H1 (cell line): ENCODE measurements at regions not wholly inside any gene's neighbourhood (a gene's known extent, or its start where the extent isn't known, plus 50 kb on each side); places are given as distances from the start of the nearest gene placed in this dataset.

ENCODE experiments used
- CTCF ChIA-PET: fragments of 300-600 bp; sonication (Branson Sonifier 250); formaldehyde crosslinking; loops from one replicate; lab custom pipeline; 2021; ENCODE audit not compliant: partially characterized antibody; lab: Charles Lee
- POLR2A ChIA-PET: fragments of 300-600 bp; sonication (Branson Sonifier 250); formaldehyde crosslinking; loops from one replicate; lab custom pipeline; 2021; ENCODE audit warnings: inconsistent platforms; ENCODE audit not compliant: partially characterized antibody; lab: Charles Lee
- DNase-seq, 2 experiments: peaks; one replicate each; pipeline versions ENCODE4 v3.0.0 to v3.0.0-alpha.2; 2010 to 2022; ENCODE audit warnings: low spot score in 2 of 2, low read depth in 1 of 2, mixed read lengths in 1 of 2
- FAIRE-seq: peaks from 2 replicates; lab custom pipeline; 2011; peaks lifted over from hg19 to GRCh38; lab: Jason Lieb, UNC
- H2AFZ ChIP-seq: 2 replicates; pipeline ENCODE4 v1.8.1; 2012; ENCODE audit warnings: low read length, inconsistent platforms
- H2AK5ac ChIP-seq: 2 replicates; pipeline ENCODE4 v1.6.1; 2013; ENCODE audit warnings: low read depth, low read length
- H2BK120ac ChIP-seq: replicated peaks from 2 replicates; pipeline ENCODE3; 2013; ENCODE audit warnings: low read depth, low read length, inconsistent platforms
- H2BK12ac ChIP-seq: 2 replicates; pipeline ENCODE4 v1.6.1; 2013; ENCODE audit warnings: low read depth, low read length
- H2BK15ac ChIP-seq: 2 replicates; pipeline ENCODE4 v1.6.1; 2013; ENCODE audit warnings: low read length
- H2BK20ac ChIP-seq: 2 replicates; pipeline ENCODE4 v1.6.1; 2013; ENCODE audit warnings: low read length
- H2BK5ac ChIP-seq: 2 replicates; pipeline ENCODE4 v1.6.1; 2013; ENCODE audit warnings: low read depth, low read length
- H3K14ac ChIP-seq: 2 replicates; pipeline ENCODE4 v1.6.1; 2013; ENCODE audit warnings: inconsistent platforms; ENCODE audit not compliant: insufficient read length
- H3K18ac ChIP-seq: 2 replicates; pipeline ENCODE4 v1.6.1; 2013; ENCODE audit warnings: low read length; ENCODE audit errors: extremely low read depth
- H3K23ac ChIP-seq: 2 replicates; pipeline ENCODE4 v1.6.1; 2013; ENCODE audit warnings: inconsistent platforms; ENCODE audit not compliant: insufficient read length
- H3K23me2 ChIP-seq: 2 replicates; pipeline ENCODE4 v1.6.1; 2013; ENCODE audit warnings: low read depth, low read length
- H3K27ac ChIP-seq: 2 replicates; pipeline ENCODE4 v1.6.1; 2011; ENCODE audit warnings: low read depth, low read length, inconsistent platforms
- H3K27me3 ChIP-seq, 4 experiments: replicated peaks in 1 of 4; 1 replicate in 1 of 4; 2 replicates in 3 of 4; pipeline versions ENCODE4 v1.6.1 to v1.8.1; 2011 to 2013; ENCODE audit warnings: low read length in 3 of 4, mild to moderate bottlenecking in 3 of 4, inconsistent platforms in 2 of 4, mixed read lengths in 2 of 4, moderate library complexity in 1 of 4; ENCODE audit not compliant: control insufficient read depth in 3 of 4, insufficient read depth in 3 of 4; ENCODE audit errors: extremely low read depth in 1 of 4
- H3K36me3 ChIP-seq, 4 experiments: 2 replicates each; pipeline versions ENCODE4 v1.6.1 to v1.8.1; 2011 to 2013; ENCODE audit warnings: mild to moderate bottlenecking in 4 of 4, low read length in 3 of 4, moderate library complexity in 2 of 4, control low read depth in 1 of 4, inconsistent platforms in 1 of 4; ENCODE audit not compliant: insufficient read depth in 4 of 4, control insufficient read depth in 2 of 4
- H3K4ac ChIP-seq: replicated peaks from 2 replicates; pipeline ENCODE3; 2013; ENCODE audit warnings: low read length, low read depth, mixed read lengths, inconsistent platforms; ENCODE audit not compliant: insufficient read length
- H3K4me1 ChIP-seq, 4 experiments: replicated peaks in 1 of 4; 1 replicate in 1 of 4; 2 replicates in 3 of 4; pipeline versions ENCODE4 v1.6.1 to v1.8.1; 2011 to 2013; ENCODE audit warnings: low read length in 3 of 4, inconsistent platforms in 2 of 4, mixed read lengths in 1 of 4; ENCODE audit not compliant: insufficient read depth in 4 of 4, control insufficient read depth in 3 of 4
- H3K4me2 ChIP-seq, 2 experiments: 2 replicates each; pipeline versions ENCODE4 v1.6.1 to v1.8.1; 2011 to 2013; ENCODE audit warnings: low read depth in 2 of 2, low read length in 2 of 2, control low read depth in 1 of 2, inconsistent platforms in 1 of 2, mild to moderate bottlenecking in 1 of 2; ENCODE audit not compliant: insufficient read depth in 1 of 2
- H3K4me3 ChIP-seq, 4 experiments: fragments of 200-600, 300-600 bp in 1 of 4; sonication (generic), shearing (Covaris generic), sonication (Bioruptor Twin) in 1 of 4; 2 replicates each; pipeline versions ENCODE4 v1.5.1 to v1.8.1; 2011 to 2016; ENCODE audit warnings: low read length in 4 of 4, low read depth in 3 of 4, control low read depth in 2 of 4, inconsistent platforms in 2 of 4, mild to moderate bottlenecking in 2 of 4, mixed read lengths in 1 of 4, moderate library complexity in 1 of 4; ENCODE audit not compliant: insufficient read depth in 2 of 4; ENCODE audit errors: extremely low read depth in 1 of 4
- H3K56ac ChIP-seq: replicated peaks from 2 replicates; pipeline ENCODE3; 2013; ENCODE audit warnings: low read depth, mild to moderate bottlenecking, mixed read lengths, low read length, inconsistent platforms; ENCODE audit not compliant: insufficient read length
- H3K79me1 ChIP-seq: 2 replicates; pipeline ENCODE4 v1.6.1; 2013; ENCODE audit warnings: low read depth, low read length, control low read depth
- H3K79me2 ChIP-seq, 2 experiments: 2 replicates each; pipeline versions ENCODE4 v1.6.1 to v1.8.1; 2012 to 2013; ENCODE audit warnings: low read length in 2 of 2, mild to moderate bottlenecking in 2 of 2, inconsistent platforms in 1 of 2; ENCODE audit not compliant: insufficient read depth in 2 of 2, control insufficient read depth in 1 of 2
- H3K9ac ChIP-seq, 4 experiments: replicated peaks in 1 of 4; 1 replicate in 1 of 4; 2 replicates in 3 of 4; pipeline versions ENCODE4 v1.6.1 to v1.8.1; 2011 to 2013; ENCODE audit warnings: low read depth in 3 of 4, low read length in 3 of 4, control low read depth in 2 of 4, mild to moderate bottlenecking in 2 of 4, moderate library complexity in 2 of 4, inconsistent platforms in 1 of 4; ENCODE audit errors: extremely low read depth in 1 of 4
- H3K9me3 ChIP-seq, 2 experiments: 2 replicates each; pipeline versions ENCODE4 v1.6.1 to v1.8.1; 2012 to 2013; ENCODE audit warnings: mild to moderate bottlenecking in 2 of 2, moderate library complexity in 2 of 2, control low read depth in 1 of 2, inconsistent platforms in 1 of 2, low read depth in 1 of 2, low read length in 1 of 2, mixed read lengths in 1 of 2; ENCODE audit not compliant: insufficient read depth in 2 of 2
- H4K20me1 ChIP-seq, 2 experiments: replicated peaks in 1 of 2; 2 replicates each; pipeline versions ENCODE3 to v1.8.1; 2011 to 2013; ENCODE audit warnings: inconsistent platforms in 2 of 2, low read length in 2 of 2, mild to moderate bottlenecking in 1 of 2; ENCODE audit not compliant: insufficient read depth in 2 of 2, control insufficient read depth in 1 of 2
- H4K5ac ChIP-seq: 2 replicates; pipeline ENCODE4 v1.6.1; 2013; ENCODE audit warnings: low read length, low read depth, mixed read lengths, inconsistent platforms; ENCODE audit not compliant: insufficient read length
- H4K8ac ChIP-seq: 2 replicates; pipeline ENCODE4 v1.8.0; 2013; ENCODE audit warnings: mild to moderate bottlenecking, moderate library complexity, low read length, inconsistent platforms; ENCODE audit not compliant: insufficient read depth; ENCODE audit errors: extremely low read depth
- H4K91ac ChIP-seq: replicated peaks from 2 replicates; pipeline ENCODE3; 2013; ENCODE audit warnings: low read length, mixed read lengths, inconsistent platforms; ENCODE audit not compliant: insufficient read length
- ATF3 ChIP-seq: IDR thresholded peaks from 2 replicates; pipeline ENCODE4 v1.6.1; 2011; ENCODE audit warnings: low read depth, mild to moderate bottlenecking, low read length; ENCODE audit not compliant: insufficient read depth
- BACH1 ChIP-seq: IDR thresholded peaks from 2 replicates; pipeline ENCODE4 v1.6.1; 2012; ENCODE audit warnings: low read length, improper control_type of control experiment
- CBX5 ChIP-seq: fragments of 300-800, 300-1000 bp; sonication (generic); IDR thresholded peaks from 2 replicates; pipeline ENCODE4 v1.7.1; 2016; ENCODE audit warnings: antibody characterized with exemption, low read length, low read depth
- KDM5A ChIP-seq: fragments of 200-600 bp; IDR thresholded peaks from 2 replicates; pipeline ENCODE4 v1.7.1; 2012; ENCODE audit warnings: mild to moderate bottlenecking, low read length, inconsistent platforms, mixed read lengths
- NANOG ChIP-seq: IDR thresholded peaks from 2 replicates; pipeline ENCODE4 v1.6.1; 2011; ENCODE audit warnings: low read length, low read depth, mild to moderate bottlenecking, inconsistent platforms; ENCODE audit not compliant: insufficient read depth, poor library complexity, severe bottlenecking
- PHF8 ChIP-seq: fragments of 200-600 bp; sonication (generic); conservative IDR thresholded peaks from 2 replicates; pipeline ENCODE4 v1.7.1; 2012; ENCODE audit warnings: low read depth, mild to moderate bottlenecking, inconsistent platforms, low read length, moderate library complexity
- WGBS, 2 experiments: shearing (Covaris generic) in 1 of 2; methylation state at CpG; one replicate each; pipeline versions ENCODE4 v1.1.6 to v1.1.7; 2013 to 2015; ENCODE audit warnings: low lambda C conversion rate in 2 of 2, mixed read lengths in 2 of 2, inconsistent platforms in 1 of 2, low coverage in 1 of 2, missing lambda C conversion rate in 1 of 2; ENCODE audit not compliant: insufficient replicate concordance in 2 of 2, insufficient coverage in 1 of 2, insufficient read length in 1 of 2; ENCODE audit errors: extremely low coverage in 1 of 2, missing lambda C conversion rate in 1 of 2; 5-methylcytosine and 5-hydroxymethylcytosine counted together

GRCh38 chr20:51082988-51083387 is 60.1 kb upstream of the KCNG1 start:
- WGBS, 2 experiments = 97% methylated on average over 3 of the region's 3 CpGs; no CpG with 5 or more reads in 1 of the 2 experiments
- POLR2A ChIA-PET = no interaction called here
- Histone ChIP-seq H3K9me3 (no peaks in the 10 kb centered on the region), H3K9ac (no peak overlapping the region), H3K4me2 (no peak overlapping the region), H3K36me3 (no peaks in the 10 kb centered on the region), H3K56ac (no peak overlapping the region), H3K27ac (no peak overlapping the region), H2BK12ac (no peak overlapping the region), H3K23me2 (no peaks in the 10 kb centered on the region), H4K5ac (no peak overlapping the region), H3K18ac (no peak overlapping the region), H3K4me1 (peaks cover 0 to 2% (median 0%) of the 10 kb centered on the region in 4 experiments; a peak in 1 of 7 replicates), H2BK120ac (no peak overlapping the region), H3K4me3 (no peak overlapping the region), H4K91ac (no peak overlapping the region), H2BK20ac (no peak overlapping the region), H3K4ac (no peak overlapping the region), H2AK5ac (no peak overlapping the region), H3K14ac (no peak overlapping the region), H2AFZ (no peak overlapping the region), H2BK5ac (no peak overlapping the region), H4K8ac (peak overlapping the region; percentile 9), H3K23ac (no peak overlapping the region), H4K20me1 (no peaks in the 10 kb centered on the region), H3K27me3 (no peaks in the 10 kb centered on the region), H2BK15ac (no peak overlapping the region), H3K79me2 (no peaks in the 10 kb centered on the region), H3K79me1 (no peaks in the 10 kb centered on the region)
- CTCF ChIA-PET = interaction anchor here (1.2 to 1.5 kb wide), 5 partner anchors 68 to 226 kb away, joined by 3 to 4 read pairs (median 3); no protein-coding TSS in a partner anchor
- TF ChIP-seq NANOG = no peak
- TF ChIP-seq BACH1 = no peak
- no peak for TF ChIP-seq CBX5
- TF ChIP-seq ATF3 = no peak
- TF ChIP-seq KDM5A = no peak
- TF ChIP-seq PHF8 = no peak
- no peak for DNase-seq
- FAIRE-seq = no peak
